ENCODE measurements at regions not wholly inside any gene's neighbourhood (a gene's known extent, or its start where the extent isn't known, plus 50 kb on each side); places are given as distances from the start of the nearest gene placed in this dataset.
"Not testable (repeated sequence)": the region's sequence is repeated elsewhere in the genome, so short reads cannot be mapped to it uniquely, and the experiment has no call there.

DNA sequence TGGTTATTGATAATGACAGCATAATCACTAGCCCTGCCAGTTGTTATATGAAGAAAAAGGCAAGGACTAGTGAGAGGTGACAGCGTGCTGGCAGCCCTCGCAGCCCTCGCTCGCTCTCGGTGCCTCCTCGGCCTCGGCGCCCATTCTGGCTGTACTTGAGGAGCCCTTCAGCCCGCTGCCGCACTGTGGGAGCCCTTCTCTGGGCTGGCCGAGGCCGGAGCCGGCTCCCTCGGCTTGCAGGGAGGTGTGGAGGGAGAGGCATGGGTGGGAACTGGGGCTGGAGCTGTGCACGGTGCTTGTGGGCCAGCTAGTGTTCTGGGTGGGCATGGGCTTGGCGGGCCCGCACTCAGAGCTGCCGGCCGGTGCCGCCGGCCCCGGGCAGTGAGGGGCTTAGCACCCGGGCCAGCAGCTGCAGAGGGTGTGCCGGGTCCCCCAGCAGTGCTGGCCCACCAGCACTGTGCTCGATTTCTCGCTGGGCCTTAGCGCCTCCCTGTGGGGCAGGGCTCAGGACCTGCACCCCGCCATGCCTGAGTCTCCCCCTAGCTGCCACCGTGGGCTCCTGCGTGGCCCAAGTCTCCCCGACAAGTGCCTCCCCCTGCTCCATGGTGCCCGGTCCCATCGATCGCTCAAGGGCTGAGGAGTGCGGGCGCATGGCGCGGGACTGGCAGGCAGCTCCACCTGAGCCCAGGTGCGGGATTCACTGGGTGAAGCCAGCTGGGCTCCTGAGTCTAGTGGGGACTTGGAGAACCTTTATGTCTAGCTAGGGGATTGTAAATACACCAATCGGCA, 156.2 kb downstream of the MSX2 start:
- DNase-seq; H3K27ac Mint-ChIP-seq; H3K36me3 Mint-ChIP-seq (ENCODE audit: low read depth); POLR2A ChIA-PET; H3K4me1 Mint-ChIP-seq; H3K4me3 Mint-ChIP-seq; H3K9me3 Mint-ChIP-seq; H3K27me3 Mint-ChIP-seq: not testable (repeated sequence)
- CTCF ChIA-PET: interaction anchor here (0.6 kb wide), 1 partner anchor 582 kb away, joined by 3 read pairs; no protein-coding TSS in a partner anchor

DNA sequence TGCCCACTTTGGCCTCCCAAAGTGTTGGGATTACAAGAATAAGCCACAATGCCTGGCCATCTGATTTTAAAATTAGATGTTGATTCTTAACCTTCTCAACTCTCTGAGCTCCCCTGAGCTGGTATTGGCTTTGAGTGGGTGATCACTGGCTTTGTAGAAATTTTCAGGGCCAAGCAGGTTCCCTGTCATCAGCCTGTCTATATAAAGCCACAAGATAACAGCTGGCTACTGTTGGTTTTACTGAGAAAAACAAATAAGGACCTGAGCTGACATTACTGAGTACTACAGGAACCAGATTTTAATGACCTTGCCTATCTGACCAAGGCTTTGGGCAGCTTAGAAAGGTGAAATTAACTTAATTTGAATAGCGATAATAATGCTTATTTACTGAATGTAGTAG, 153.6 kb downstream of the MSX2 start:
- Mint-ChIP-seq H3K4me1 (no peaks in the 10 kb centered on the region), H3K27ac (no peak overlapping the region), H3K9me3 (peaks cover 6% of the 10 kb centered on the region), H3K4me3 (no peak overlapping the region), H3K36me3 (ENCODE audit: low read depth) (no peaks in the 10 kb centered on the region), H3K27me3 (peaks cover 1% of the 10 kb centered on the region)
- POLR2A ChIA-PET: no interaction called here
- no peak for DNase-seq
- CTCF ChIA-PET: no interaction called here

DNA sequence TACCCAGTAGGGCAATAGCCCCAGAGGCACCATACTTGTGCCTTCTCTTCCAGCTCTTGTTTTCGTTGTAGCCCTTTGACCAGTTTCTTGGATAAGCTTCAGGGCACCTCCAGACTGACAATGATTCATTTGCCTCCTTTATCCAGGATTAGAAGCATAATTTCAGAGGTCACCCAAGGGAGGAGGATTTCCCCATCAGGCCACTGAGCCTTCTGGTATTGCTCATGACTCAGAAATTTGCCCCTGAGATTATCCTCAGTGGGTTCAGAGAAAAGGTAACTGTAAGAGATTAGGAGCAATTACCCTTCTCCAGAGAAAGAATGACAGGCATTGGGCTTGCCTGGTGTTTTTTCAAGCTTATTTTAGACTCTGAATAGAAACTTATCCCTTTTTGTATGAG, 147.9 kb downstream of the MSX2 start:
- H3K27me3 Mint-ChIP-seq: peaks cover 1% of the 10 kb centered on the region
- no peak overlapping the region for H3K4me3 Mint-ChIP-seq
- H3K36me3 Mint-ChIP-seq (ENCODE audit: low read depth): no peaks in the 10 kb centered on the region
- no peak overlapping the region for H3K27ac Mint-ChIP-seq
- DNase-seq: no peak
- no peaks in the 10 kb centered on the region for H3K9me3 Mint-ChIP-seq
- POLR2A ChIA-PET: no interaction called here
- no peaks in the 10 kb centered on the region for H3K4me1 Mint-ChIP-seq
- CTCF ChIA-PET: no interaction called here

DNA sequence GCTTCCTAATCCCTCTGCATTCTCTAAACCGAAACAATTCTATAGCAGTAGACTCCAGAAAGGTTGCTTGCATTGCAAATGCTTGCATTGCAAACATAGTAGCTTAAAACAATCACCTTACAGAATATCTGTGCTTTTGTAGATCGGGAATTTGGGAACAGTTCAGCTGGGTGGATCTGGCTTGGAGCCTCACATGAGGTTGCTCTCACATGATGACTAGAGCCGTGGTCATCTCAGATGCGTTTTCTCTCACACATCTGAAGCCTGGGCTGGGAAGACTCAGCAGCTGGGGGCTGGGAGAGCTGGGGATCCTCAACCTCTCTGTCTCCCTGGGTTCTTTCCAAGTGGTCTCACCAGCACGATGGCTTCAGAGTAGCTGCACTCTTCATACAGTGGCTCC, 127.8 kb downstream of the MSX2 start:
- no peaks in the 10 kb centered on the region for H3K27me3 Mint-ChIP-seq
- DNase-seq: no peak
- H3K27ac Mint-ChIP-seq: no peak overlapping the region
- ChIA-PET POLR2A (no interaction called here), CTCF (no interaction called here)
- no peaks in the 10 kb centered on the region for H3K36me3 Mint-ChIP-seq (ENCODE audit: low read depth)
- no peak overlapping the region for H3K4me3 Mint-ChIP-seq
- no peaks in the 10 kb centered on the region for H3K9me3 Mint-ChIP-seq
- no peaks in the 10 kb centered on the region for H3K4me1 Mint-ChIP-seq

DNA sequence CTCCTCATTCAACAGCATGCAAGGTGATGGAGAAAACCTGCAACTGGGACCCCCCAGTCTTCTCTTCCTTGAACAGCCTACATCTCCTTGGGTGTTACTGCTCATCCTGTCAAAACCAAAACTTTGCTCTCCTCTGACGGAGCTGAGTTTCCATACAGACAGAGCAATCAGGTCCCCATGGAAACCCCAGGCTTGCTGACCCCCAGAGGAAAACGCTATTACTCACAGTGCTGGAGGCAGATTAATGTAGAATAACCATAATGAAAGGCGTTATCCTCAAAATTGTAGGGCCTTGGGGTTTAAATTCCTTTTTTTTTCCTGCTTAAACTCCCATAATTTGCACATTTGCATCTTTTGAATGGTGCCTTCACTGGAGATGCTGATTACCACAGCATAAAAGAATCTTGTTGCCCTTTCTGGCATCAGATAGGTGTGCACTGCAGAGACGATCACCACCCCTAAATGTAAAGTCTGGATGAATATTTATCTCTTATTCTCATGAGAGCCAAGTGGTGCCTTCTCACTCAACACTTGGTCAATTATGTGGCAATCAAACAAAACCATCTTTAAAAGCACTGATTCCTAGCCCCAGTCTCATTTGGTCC, 126.3 kb downstream of the MSX2 start:
- Mint-ChIP-seq H3K27me3 (no peaks in the 10 kb centered on the region), H3K36me3 (ENCODE audit: low read depth) (no peaks in the 10 kb centered on the region), H3K9me3 (no peaks in the 10 kb centered on the region), H3K27ac (no peak overlapping the region), H3K4me3 (no peak overlapping the region), H3K4me1 (no peaks in the 10 kb centered on the region)
- POLR2A ChIA-PET: no interaction called here
- no peak for DNase-seq
- CTCF ChIA-PET: no interaction called here

DNA sequence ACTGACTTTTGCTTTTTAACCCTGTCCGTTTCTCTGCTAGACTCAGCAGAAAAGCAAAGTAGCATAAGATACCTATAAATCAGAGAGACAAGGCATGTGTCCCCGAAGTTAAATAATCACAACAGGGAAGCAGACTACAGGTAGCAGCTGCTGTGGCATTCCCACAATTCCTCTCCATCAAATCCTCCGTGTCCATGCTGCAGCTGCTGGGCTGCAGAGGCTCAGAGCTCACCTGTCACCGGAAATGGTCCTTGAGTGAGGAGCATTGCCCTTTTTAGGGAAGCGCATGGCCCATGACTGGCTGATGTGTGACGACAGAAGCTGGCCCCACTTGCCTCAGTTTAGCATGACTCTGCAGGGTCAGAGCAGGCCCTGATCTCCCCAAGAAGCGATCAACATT, 125.0 kb downstream of the MSX2 start:
- Mint-ChIP-seq H3K4me1 (no peaks in the 10 kb centered on the region), H3K36me3 (ENCODE audit: low read depth) (no peaks in the 10 kb centered on the region), H3K27ac (no peak overlapping the region), H3K27me3 (no peaks in the 10 kb centered on the region), H3K4me3 (no peak overlapping the region), H3K9me3 (no peaks in the 10 kb centered on the region)
- ChIA-PET POLR2A (no interaction called here), CTCF (no interaction called here)
- DNase-seq: no peak

DNA sequence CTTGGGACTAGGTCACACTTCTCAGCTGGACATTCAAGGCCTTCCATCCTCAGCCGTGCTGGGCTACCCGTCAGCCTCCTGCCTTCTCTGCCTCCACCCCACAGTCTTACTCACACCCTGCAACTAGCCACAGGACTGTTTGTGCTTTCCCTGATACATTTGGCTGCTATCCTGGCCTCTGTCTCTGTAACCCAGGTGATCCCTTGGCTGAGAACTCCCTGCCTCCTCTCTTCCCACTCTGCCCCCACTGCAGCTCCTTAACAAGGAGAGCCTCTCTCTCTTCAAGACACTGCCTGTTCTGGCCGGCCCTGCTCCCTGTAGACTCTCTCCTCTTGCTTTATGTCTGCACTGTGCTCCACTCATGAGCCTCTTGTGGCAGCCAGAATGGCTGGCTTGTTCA, 120.6 kb downstream of the MSX2 start:
- H3K4me1 Mint-ChIP-seq: no peaks in the 10 kb centered on the region
- H3K4me3 Mint-ChIP-seq: no peak overlapping the region
- H3K36me3 Mint-ChIP-seq (ENCODE audit: low read depth): no peaks in the 10 kb centered on the region
- H3K9me3 Mint-ChIP-seq: no peaks in the 10 kb centered on the region
- ChIA-PET CTCF (no interaction called here), POLR2A (no interaction called here)
- no peak overlapping the region for H3K27ac Mint-ChIP-seq
- no peaks in the 10 kb centered on the region for H3K27me3 Mint-ChIP-seq
- DNase-seq: no peak

DNA sequence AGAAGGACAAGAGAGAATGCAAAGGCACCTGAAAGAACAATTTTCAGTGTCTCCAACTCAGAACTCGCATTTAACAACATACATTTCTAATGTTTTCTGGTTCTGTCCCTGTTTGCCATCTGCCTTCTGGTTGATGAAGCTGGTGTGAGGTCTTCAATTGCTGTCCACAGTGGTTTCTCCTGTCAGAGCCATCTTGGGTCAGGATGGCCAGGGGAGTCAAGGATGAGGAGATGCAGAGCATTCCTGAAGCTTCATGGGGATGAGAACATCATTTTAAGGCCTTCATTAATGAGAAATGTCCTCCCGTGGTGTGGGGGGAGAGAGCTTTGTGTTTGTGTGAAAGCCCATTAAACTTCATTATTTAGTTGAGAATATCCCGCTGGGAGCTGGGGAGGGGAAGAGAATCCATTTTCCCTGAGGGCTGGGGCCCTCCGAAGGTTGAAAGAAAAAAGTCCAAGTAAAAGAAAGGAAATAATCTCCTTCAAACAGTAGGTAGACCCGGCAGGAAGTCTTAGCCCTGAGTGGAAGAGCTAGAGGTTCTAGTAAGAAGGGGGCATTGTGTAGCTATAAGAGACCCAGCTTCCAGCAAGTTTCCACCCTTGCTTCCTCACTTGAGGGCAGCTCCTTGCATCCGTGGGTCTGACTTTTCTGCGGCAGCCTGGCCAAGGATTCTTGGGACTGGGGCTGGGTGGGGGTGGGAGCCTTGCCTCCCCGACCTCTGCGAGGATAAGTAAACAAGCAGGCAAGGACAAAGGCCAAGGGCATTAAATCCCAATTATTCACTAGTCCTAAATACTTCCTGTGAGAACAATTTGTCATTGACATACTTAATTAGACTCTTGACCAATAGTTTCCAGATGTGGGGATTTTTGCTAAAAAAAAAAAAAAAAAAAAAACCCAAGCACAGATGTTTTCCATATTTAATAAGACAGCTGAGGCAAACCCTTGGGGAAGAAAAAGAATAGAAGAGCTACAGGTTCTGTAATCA, 119.2 kb downstream of the MSX2 start:
- DNase-seq: no peak
- Mint-ChIP-seq H3K4me1 (no peaks in the 10 kb centered on the region), H3K27ac (no peak overlapping the region), H3K9me3 (no peaks in the 10 kb centered on the region), H3K27me3 (no peaks in the 10 kb centered on the region), H3K36me3 (ENCODE audit: low read depth) (no peaks in the 10 kb centered on the region), H3K4me3 (no peak overlapping the region)
- ChIA-PET CTCF (interaction anchor here (0.6 kb wide), 1 partner anchor 303 kb away, joined by 4 read pairs; no protein-coding TSS in a partner anchor), POLR2A (no interaction called here)

DNA sequence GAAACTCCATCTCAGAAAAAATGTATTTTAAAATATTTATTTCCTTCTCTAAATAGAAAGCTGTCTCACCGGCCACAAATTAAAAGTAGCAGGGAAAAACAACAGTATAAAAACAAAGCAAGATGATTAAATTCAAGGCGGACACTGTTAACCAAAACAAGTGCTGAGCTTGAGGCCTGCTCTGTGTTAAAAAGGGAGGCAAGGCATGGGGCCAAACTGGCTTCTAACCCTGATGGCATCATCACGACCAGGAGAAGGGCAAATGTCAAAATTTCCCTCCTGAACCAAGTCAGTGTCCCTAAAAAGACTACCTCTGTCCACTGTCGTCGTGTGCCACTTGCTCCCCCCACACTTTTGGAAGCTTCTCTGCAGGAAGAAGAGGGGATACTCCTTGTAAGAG, 116.1 kb downstream of the MSX2 start:
- POLR2A ChIA-PET: no interaction called here
- DNase-seq: no peak
- Mint-ChIP-seq H3K4me3 (no peak overlapping the region), H3K27ac (no peak overlapping the region), H3K36me3 (ENCODE audit: low read depth) (no peaks in the 10 kb centered on the region), H3K27me3 (no peaks in the 10 kb centered on the region), H3K9me3 (no peaks in the 10 kb centered on the region), H3K4me1 (no peaks in the 10 kb centered on the region)
- CTCF ChIA-PET: no interaction called here

DNA sequence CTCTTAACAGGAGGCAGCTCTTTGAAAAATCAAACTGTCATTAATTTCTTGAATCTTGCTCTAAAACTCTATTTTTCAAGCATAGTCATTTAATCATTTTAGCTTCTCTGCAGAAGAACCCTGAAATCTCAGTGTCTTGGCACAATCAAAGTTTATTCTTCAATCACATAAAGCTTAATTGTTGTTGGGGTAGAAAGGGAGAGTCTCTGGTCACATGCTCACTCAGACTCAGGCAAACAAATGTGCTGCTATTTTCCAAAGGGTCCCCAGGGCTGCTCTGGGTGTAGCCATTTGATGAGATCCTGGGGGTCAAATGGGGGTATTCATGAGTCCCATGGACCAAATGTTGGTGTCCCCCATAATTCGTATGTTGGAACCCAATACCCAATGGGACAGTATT, 114.8 kb downstream of the MSX2 start:
- POLR2A ChIA-PET: no interaction called here
- no peak overlapping the region for H3K4me3 Mint-ChIP-seq

DNA sequence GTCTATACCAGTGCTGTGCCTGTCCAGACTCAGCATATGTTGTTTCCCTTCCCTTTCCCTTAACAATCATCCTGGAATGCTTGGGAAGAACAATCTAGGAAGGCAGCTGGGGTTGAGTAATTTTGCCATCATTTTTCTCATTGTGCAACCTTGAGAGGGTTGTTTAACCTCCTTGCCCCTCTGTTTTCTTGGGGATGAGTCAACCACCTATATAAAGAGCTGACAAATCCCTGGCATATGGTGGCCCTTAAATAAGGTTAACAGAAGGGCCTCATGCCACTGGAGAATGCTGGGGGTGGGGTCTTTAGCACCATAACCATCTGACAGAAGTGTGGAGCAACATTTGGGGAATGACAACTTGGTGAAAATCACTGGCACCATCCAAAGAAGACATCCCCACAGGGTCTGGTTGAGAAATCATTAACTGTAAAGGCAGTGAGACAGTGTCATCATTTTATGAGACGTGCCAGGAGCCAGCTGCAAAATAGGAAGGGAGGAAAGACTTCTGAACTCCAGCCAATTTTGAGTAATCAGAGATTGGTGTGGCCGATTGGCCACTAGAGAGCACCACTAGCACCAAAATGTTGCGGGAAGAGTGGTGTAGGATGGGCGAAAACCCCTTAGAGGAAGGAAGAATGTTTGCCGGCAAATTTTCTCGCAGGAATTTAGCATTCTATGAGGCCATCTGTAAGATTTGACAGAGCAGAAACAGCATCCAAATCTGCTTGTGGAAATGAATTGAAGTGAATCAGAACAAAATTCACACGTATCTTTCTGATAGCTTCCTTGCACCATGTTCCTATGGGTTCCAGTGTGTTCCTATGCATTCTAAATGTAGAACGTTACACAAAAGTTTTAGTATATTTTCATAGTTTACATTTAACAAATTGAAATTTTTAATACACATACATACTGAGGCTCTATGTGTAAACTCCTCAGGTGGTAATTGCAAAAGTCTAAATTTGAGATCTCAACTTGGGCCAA, 113.8 kb downstream of the MSX2 start:
- no peaks in the 10 kb centered on the region for H3K27me3 Mint-ChIP-seq
- H3K36me3 Mint-ChIP-seq (ENCODE audit: low read depth): no peaks in the 10 kb centered on the region
- DNase-seq: no peak
- CTCF ChIA-PET: no interaction called here
- no peak overlapping the region for H3K4me3 Mint-ChIP-seq
- H3K4me1 Mint-ChIP-seq: no peaks in the 10 kb centered on the region
- POLR2A ChIA-PET: no interaction called here
- H3K27ac Mint-ChIP-seq: no peak overlapping the region
- no peaks in the 10 kb centered on the region for H3K9me3 Mint-ChIP-seq

More for the DNA sequence above, 114.8 kb downstream of the MSX2 start:
- no peak overlapping the region for H3K27ac Mint-ChIP-seq
- no peaks in the 10 kb centered on the region for H3K27me3 Mint-ChIP-seq
- no peak for DNase-seq
- CTCF ChIA-PET: interaction anchor here (0.6 kb wide), 1 partner anchor 114 kb away, joined by 4 read pairs; no protein-coding TSS in a partner anchor
- no peaks in the 10 kb centered on the region for H3K36me3 Mint-ChIP-seq (ENCODE audit: low read depth)
- H3K9me3 Mint-ChIP-seq: no peaks in the 10 kb centered on the region
- H3K4me1 Mint-ChIP-seq: no peaks in the 10 kb centered on the region

DNA sequence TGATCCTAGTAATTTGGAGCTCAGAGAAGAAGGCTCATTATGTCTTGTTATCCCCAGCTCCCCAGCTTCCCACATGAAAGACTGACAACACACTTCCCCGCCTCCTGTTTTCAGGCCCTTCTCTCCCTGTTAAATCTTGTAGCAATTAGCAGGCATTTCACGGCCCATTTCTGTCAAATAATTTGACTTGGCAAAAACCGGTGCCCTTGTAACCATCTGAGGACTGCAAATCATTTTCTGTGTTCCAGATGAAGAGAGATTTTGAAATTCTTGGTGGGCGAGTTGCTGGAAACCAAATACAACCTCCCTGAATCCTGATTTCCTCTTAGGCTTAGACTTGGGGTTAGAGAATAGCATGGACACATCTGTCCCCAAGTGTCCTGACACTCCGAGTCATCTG, 109.7 kb downstream of the MSX2 start:
- Mint-ChIP-seq H3K4me1 (no peaks in the 10 kb centered on the region), H3K27me3 (no peaks in the 10 kb centered on the region), H3K9me3 (no peaks in the 10 kb centered on the region), H3K27ac (no peak overlapping the region), H3K36me3 (ENCODE audit: low read depth) (no peaks in the 10 kb centered on the region), H3K4me3 (no peak overlapping the region)
- CTCF ChIA-PET: no interaction called here
- no peak for DNase-seq
- POLR2A ChIA-PET: interaction anchor here (0.6 kb wide), 1 partner anchor 42 kb away, joined by 3 read pairs; no protein-coding TSS in a partner anchor

Measured in activated CD4-positive, alpha-beta T cell treated with anti-CD3 and anti-CD28 coated beads, Interleukin-2, amount 10 ng/mL, durations not matched to agents 7 days and 5 days (primary cell).